ENCODE measurements at regions not wholly inside any gene's neighbourhood (a gene's known extent, or its start where the extent isn't known, plus 50 kb on each side); places are given as distances from the start of the nearest gene placed in this dataset.

GRCh38 chr12:127771546-127771945 is 495.4 kb upstream of the TMEM132C start:
- Histone ChIP-seq H3K27ac (ENCODE audit: low read depth, low read length) (no peak overlapping the region), H3K36me3 (ENCODE audit: insufficient read depth, low read length) (no peaks in the 10 kb centered on the region), H3K9me3 (ENCODE audit: low read depth, low read length) (no peaks in the 10 kb centered on the region), H2AFZ (ENCODE audit: low read length) (no peak overlapping the region), H3K4me3 (ENCODE audit: insufficient read depth, low read length) (no peak overlapping the region), H3K4me1 (ENCODE audit: insufficient read depth, low read length) (no peaks in the 10 kb centered on the region), H3K27me3 (ENCODE audit: insufficient read depth, low read length) (no peaks in the 10 kb centered on the region), H3K79me2 (ENCODE audit: insufficient read depth, low read length) (no peaks in the 10 kb centered on the region), H3K4me2 (ENCODE audit: insufficient read depth, low read length) (no peak overlapping the region), H4K20me1 (ENCODE audit: insufficient read depth, low read length) (no peaks in the 10 kb centered on the region)
- DNase-seq (ENCODE audit: insufficient read length, low spot score, missing footprints): no peak
- TF ChIP-seq CTCF (IDR thresholded peaks at IDR 0.05; ENCODE audit: extremely low read depth, low read depth, low read length): no peak

- H3K4me2 ChIP-seq (ENCODE audit: insufficient read depth, low read length): no peak overlapping the region
- TF ChIP-seq CTCF (IDR thresholded peaks at IDR 0.05; ENCODE audit: extremely low read depth, low read depth, low read length): no peak
- H3K79me2 ChIP-seq (ENCODE audit: insufficient read depth, low read length): no peaks in the 10 kb centered on the region
- no peak overlapping the region for H2AFZ ChIP-seq (ENCODE audit: low read length)
- no peaks in the 10 kb centered on the region for H3K9me3 ChIP-seq (ENCODE audit: low read depth, low read length)
- no peaks in the 10 kb centered on the region for H3K27me3 ChIP-seq (ENCODE audit: insufficient read depth, low read length)
- no peaks in the 10 kb centered on the region for H3K4me1 ChIP-seq (ENCODE audit: insufficient read depth, low read length)
- H3K27ac ChIP-seq (ENCODE audit: low read depth, low read length): no peak overlapping the region
- H3K4me3 ChIP-seq (ENCODE audit: insufficient read depth, low read length): no peak overlapping the region
- DNase-seq (ENCODE audit: insufficient read length, low spot score, missing footprints): no peak
- no peaks in the 10 kb centered on the region for H4K20me1 ChIP-seq (ENCODE audit: insufficient read depth, low read length)
- no peaks in the 10 kb centered on the region for H3K36me3 ChIP-seq (ENCODE audit: insufficient read depth, low read length)
Measured at GRCh38 chr12:127773520-127773919, 493.4 kb upstream of the TMEM132C start.

- Histone ChIP-seq H3K36me3 (ENCODE audit: insufficient read depth, low read length) (no peaks in the 10 kb centered on the region), H3K79me2 (ENCODE audit: insufficient read depth, low read length) (no peaks in the 10 kb centered on the region), H3K27me3 (ENCODE audit: insufficient read depth, low read length) (no peaks in the 10 kb centered on the region), H3K4me2 (ENCODE audit: insufficient read depth, low read length) (no peak overlapping the region), H3K27ac (ENCODE audit: low read depth, low read length) (no peak overlapping the region), H3K9me3 (ENCODE audit: low read depth, low read length) (no peaks in the 10 kb centered on the region), H3K4me3 (ENCODE audit: insufficient read depth, low read length) (no peak overlapping the region), H2AFZ (ENCODE audit: low read length) (no peak overlapping the region), H3K4me1 (ENCODE audit: insufficient read depth, low read length) (no peaks in the 10 kb centered on the region), H4K20me1 (ENCODE audit: insufficient read depth, low read length) (no peaks in the 10 kb centered on the region)
- DNase-seq (ENCODE audit: insufficient read length, low spot score, missing footprints): no peak
- TF ChIP-seq CTCF (IDR thresholded peaks at IDR 0.05; ENCODE audit: extremely low read depth, low read depth, low read length): no peak
Measured at GRCh38 chr12:127774828-127775227, 492.1 kb upstream of the TMEM132C start.

- no peaks in the 10 kb centered on the region for H4K20me1 ChIP-seq (ENCODE audit: insufficient read depth, low read length)
- no peaks in the 10 kb centered on the region for H3K36me3 ChIP-seq (ENCODE audit: insufficient read depth, low read length)
- no peak overlapping the region for H3K4me3 ChIP-seq (ENCODE audit: insufficient read depth, low read length)
- no peak for TF ChIP-seq CTCF (IDR thresholded peaks at IDR 0.05; ENCODE audit: extremely low read depth, low read depth, low read length)
- no peaks in the 10 kb centered on the region for H3K9me3 ChIP-seq (ENCODE audit: low read depth, low read length)
- H3K27me3 ChIP-seq (ENCODE audit: insufficient read depth, low read length): no peaks in the 10 kb centered on the region
- no peak overlapping the region for H3K27ac ChIP-seq (ENCODE audit: low read depth, low read length)
- no peaks in the 10 kb centered on the region for H3K4me1 ChIP-seq (ENCODE audit: insufficient read depth, low read length)
- no peaks in the 10 kb centered on the region for H3K79me2 ChIP-seq (ENCODE audit: insufficient read depth, low read length)
- DNase-seq (ENCODE audit: insufficient read length, low spot score, missing footprints): no peak
- no peak overlapping the region for H2AFZ ChIP-seq (ENCODE audit: low read length)
- no peak overlapping the region for H3K4me2 ChIP-seq (ENCODE audit: insufficient read depth, low read length)
Measured at GRCh38 chr12:127779301-127780045, 487.5 kb upstream of the TMEM132C start.
